Nephron progenitor cell (in vitro differentiated cells): ENCODE measurements at regions not wholly inside any gene's neighbourhood (a gene's known extent, or its start where the extent isn't known, plus 50 kb on each side); places are given as distances from the start of the nearest gene placed in this dataset.

Experiments used
- DNase-seq: peaks from one replicate; pipeline ENCODE4 v3.0.0; 2021
- H3K27ac Mint-ChIP-seq: 2 replicates; pipeline ENCODE4 v1.8.0; 2021; ENCODE audit warnings: mild to moderate bottlenecking, moderate library complexity, mixed read lengths
- H3K27me3 Mint-ChIP-seq: 2 replicates; pipeline ENCODE4 v1.8.0; 2021; ENCODE audit warnings: mild to moderate bottlenecking, low read depth, mixed read lengths; ENCODE audit not compliant: poor library complexity
- H3K36me3 Mint-ChIP-seq: 2 replicates; pipeline ENCODE4 v1.8.0; 2021; ENCODE audit warnings: low read depth, mixed read lengths
- H3K4me1 Mint-ChIP-seq: 2 replicates; pipeline ENCODE4 v1.8.0; 2021; ENCODE audit warnings: mixed read lengths
- H3K4me3 Mint-ChIP-seq: 2 replicates; pipeline ENCODE4 v1.8.0; 2021; ENCODE audit warnings: mild to moderate bottlenecking, moderate library complexity, mixed read lengths
- H3K9me3 Mint-ChIP-seq: 2 replicates; pipeline ENCODE4 v1.8.0; 2021; ENCODE audit warnings: mild to moderate bottlenecking, moderate library complexity, mixed read lengths
- TF ChIP-seq, protein P1 (sequence below): fragments of 200-600 bp; sonication (generic); IDR thresholded peaks from 2 replicates; pipeline ENCODE4 v1.5.0; 2021; ENCODE audit warnings: antibody characterized with exemption

DNA sequence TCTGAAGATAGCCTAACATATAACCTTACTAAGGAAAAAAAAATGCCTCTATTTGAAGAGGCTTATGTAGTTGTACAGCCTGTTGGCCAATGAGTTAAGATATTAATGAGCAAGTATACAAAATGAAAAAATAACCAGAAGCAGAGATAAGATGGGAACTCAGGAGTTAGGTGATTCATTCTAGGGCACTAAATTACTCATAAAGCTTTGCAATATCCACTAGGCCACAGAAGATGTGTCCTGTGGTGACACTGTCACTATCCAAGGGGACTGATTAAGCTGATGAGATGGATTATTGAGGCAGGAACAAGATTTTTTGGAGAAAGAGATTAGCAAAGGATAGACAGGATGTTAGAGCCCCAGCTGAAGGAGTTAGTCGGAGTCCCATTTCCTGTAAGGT, 99.6 kb downstream of the LIG4 start:
- TF ChIP-seq, protein P1, sequence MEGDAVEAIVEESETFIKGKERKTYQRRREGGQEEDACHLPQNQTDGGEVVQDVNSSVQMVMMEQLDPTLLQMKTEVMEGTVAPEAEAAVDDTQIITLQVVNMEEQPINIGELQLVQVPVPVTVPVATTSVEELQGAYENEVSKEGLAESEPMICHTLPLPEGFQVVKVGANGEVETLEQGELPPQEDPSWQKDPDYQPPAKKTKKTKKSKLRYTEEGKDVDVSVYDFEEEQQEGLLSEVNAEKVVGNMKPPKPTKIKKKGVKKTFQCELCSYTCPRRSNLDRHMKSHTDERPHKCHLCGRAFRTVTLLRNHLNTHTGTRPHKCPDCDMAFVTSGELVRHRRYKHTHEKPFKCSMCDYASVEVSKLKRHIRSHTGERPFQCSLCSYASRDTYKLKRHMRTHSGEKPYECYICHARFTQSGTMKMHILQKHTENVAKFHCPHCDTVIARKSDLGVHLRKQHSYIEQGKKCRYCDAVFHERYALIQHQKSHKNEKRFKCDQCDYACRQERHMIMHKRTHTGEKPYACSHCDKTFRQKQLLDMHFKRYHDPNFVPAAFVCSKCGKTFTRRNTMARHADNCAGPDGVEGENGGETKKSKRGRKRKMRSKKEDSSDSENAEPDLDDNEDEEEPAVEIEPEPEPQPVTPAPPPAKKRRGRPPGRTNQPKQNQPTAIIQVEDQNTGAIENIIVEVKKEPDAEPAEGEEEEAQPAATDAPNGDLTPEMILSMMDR: no peak
- no peak for DNase-seq
- no peaks in the 10 kb centered on the region for H3K27me3 Mint-ChIP-seq
- H3K9me3 Mint-ChIP-seq: no peaks in the 10 kb centered on the region
- H3K36me3 Mint-ChIP-seq: no peaks in the 10 kb centered on the region
- H3K4me3 Mint-ChIP-seq: no peak overlapping the region
- H3K27ac Mint-ChIP-seq: no peak overlapping the region
- H3K4me1 Mint-ChIP-seq: no peaks in the 10 kb centered on the region

DNA sequence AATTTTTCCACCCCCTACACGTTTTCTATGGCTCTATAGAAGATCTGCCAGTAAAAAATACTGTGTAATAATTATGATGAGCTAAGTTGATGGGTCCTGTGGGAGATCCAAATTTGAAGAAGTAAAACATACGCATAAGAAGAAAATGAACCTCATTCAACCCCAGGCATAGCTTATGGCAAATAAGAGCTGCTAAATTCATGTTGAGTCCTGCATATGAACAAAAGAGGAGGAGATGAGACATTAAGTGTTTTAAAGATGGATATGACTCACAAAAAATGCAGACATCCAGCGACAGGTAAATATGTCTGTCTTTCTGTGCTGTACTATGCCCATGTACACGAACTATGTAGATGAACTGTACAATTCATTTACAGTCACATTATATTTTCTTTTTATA, 101.9 kb downstream of the LIG4 start:
- TF ChIP-seq, protein P1: no peak
- Mint-ChIP-seq H3K27ac (no peak overlapping the region), H3K4me3 (no peak overlapping the region), H3K9me3 (no peaks in the 10 kb centered on the region), H3K36me3 (no peaks in the 10 kb centered on the region), H3K27me3 (no peaks in the 10 kb centered on the region), H3K4me1 (no peaks in the 10 kb centered on the region)
- no peak for DNase-seq

DNA sequence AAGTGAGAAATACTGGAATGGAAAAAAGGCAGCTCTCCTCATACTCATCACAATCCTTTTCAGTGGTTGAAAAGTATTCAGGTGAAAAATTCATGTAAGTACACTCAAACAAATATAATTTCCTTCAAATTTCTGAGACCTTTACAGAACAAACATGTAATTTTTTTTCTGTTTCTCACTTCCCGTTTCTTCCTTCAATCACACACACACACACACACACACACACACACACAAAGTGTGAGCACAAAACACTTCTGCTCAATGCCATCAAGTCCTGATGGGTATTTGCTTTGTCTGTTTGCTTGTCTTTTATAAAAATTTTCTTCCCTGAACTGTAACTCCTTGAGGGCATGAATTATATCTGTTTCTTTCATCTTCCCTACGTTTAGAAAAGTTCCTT, 110.6 kb downstream of the LIG4 start:
- no peak overlapping the region for H3K27ac Mint-ChIP-seq
- H3K4me3 Mint-ChIP-seq: no peak overlapping the region
- TF ChIP-seq, protein P1: no peak
- peaks cover 8% of the 10 kb centered on the region for H3K4me1 Mint-ChIP-seq
- peaks cover 3% of the 10 kb centered on the region for H3K27me3 Mint-ChIP-seq
- H3K9me3 Mint-ChIP-seq: peaks cover 3% of the 10 kb centered on the region
- H3K36me3 Mint-ChIP-seq: no peaks in the 10 kb centered on the region
- DNase-seq: no peak

DNA sequence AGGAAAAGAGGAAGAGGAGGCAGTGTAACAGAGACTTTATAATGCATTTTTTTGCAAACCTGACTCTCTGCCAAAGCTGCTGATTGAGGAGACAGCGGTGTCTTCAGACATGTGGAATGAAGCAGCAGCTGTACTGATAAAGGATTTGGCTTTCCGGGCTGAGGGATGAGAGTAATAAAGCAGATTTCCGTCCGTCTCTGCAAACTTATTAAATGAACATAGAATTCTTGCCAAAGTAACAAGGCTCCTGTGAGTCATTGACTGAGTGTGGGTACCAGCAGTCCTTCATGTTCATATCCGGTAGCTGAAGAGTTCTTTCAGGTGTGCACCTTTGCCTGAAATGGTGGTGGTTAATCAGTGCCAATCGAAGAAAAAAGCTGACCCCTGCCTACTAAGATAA, 112.6 kb downstream of the LIG4 start:
- no peak overlapping the region for H3K4me3 Mint-ChIP-seq
- TF ChIP-seq, protein P1: no peak

DNA sequence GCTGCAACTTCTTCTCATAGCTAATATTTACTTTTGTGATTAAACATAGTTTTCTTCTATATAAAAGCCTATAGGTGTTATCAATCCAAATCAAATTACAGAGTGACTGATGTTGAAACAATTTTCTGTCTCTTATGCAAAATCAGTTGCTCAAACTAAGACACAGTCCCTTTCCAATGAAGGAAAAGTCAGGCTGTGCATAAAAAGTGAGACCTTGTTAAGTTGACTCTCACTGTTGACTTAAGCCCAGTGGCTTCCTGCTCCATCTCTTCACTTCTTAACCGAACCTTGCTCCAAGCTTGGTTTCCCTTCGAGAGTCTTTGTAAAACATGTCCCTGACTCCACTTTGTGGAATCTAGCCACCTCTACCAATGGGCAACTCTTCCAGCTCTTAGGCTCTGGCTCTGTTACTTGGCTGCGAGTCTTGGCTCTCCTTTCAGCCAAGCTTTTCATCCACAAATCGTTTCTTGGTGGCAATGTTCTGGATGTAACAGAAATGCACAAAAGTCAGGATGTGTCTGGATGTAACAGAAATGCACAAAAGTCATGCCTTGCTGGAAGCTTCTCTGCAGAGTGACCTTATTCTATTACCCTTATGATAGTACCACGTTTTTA, 118.9 kb downstream of the LIG4 start:
- H3K27ac Mint-ChIP-seq: no peak overlapping the region
- H3K4me3 Mint-ChIP-seq: no peak overlapping the region
- no peaks in the 10 kb centered on the region for H3K4me1 Mint-ChIP-seq
- peaks cover 10% of the 10 kb centered on the region for H3K27me3 Mint-ChIP-seq
- no peaks in the 10 kb centered on the region for H3K36me3 Mint-ChIP-seq
- H3K9me3 Mint-ChIP-seq: no peaks in the 10 kb centered on the region
- no peak for DNase-seq
- TF ChIP-seq, protein P1: no peak

More for the DNA sequence above, 112.6 kb downstream of the LIG4 start:
- no peak overlapping the region for H3K27ac Mint-ChIP-seq
- peaks cover 3% of the 10 kb centered on the region for H3K9me3 Mint-ChIP-seq
- DNase-seq: no peak
- no peaks in the 10 kb centered on the region for H3K36me3 Mint-ChIP-seq
- peaks cover 8% of the 10 kb centered on the region for H3K4me1 Mint-ChIP-seq
- H3K27me3 Mint-ChIP-seq: peaks cover 8% of the 10 kb centered on the region

DNA sequence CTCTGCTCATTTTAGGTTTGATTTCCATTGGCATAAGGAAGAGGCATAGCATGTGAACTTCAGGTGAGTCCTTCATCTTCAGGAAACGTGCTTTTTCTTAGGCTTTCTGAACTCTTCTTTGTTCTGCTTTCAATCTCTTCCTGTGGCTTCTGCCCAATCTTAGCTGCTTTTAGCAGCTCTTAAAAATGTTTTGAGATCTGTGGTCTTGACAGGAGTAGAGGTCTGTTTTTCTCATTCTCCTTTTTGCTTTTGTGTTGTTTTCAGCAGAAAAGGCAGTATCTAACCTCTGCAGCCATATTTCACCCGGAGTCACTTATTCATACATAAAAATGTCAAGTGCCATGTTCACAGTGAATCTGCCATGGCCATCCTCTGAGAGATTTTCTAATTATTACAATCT, 120.3 kb downstream of the LIG4 start:
- no peaks in the 10 kb centered on the region for H3K4me1 Mint-ChIP-seq
- peaks cover 10% of the 10 kb centered on the region for H3K27me3 Mint-ChIP-seq
- DNase-seq: no peak
- no peaks in the 10 kb centered on the region for H3K36me3 Mint-ChIP-seq
- H3K27ac Mint-ChIP-seq: no peak overlapping the region
- H3K9me3 Mint-ChIP-seq: no peaks in the 10 kb centered on the region
- H3K4me3 Mint-ChIP-seq: no peak overlapping the region
- TF ChIP-seq, protein P1: no peak
